ENCODE measurements at regions not wholly inside any gene's neighbourhood (a gene's known extent, or its start where the extent isn't known, plus 50 kb on each side); places are given as distances from the start of the nearest gene placed in this dataset.

DNA sequence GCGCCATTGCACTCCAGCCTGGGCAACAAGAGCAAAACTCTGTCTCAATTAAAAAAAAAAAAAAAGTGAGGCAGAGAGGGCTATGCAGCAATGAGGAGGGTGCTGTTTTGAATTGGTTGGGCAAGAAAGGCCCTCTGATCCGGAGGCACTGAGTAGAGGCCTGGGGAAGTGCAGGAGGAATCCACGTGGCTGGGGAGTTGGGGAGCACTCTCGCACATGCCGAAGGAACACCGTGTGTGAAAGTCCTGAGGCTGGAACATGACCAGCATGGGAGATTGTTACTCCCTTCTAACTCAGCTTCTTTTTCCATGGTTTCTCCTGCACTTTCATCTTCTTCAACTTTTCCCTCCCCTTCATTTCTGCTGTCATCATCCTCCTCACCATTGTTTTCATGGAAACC lies 347.9 kb upstream of the HS6ST1 start:
- TF ChIP-seq, protein P1, sequence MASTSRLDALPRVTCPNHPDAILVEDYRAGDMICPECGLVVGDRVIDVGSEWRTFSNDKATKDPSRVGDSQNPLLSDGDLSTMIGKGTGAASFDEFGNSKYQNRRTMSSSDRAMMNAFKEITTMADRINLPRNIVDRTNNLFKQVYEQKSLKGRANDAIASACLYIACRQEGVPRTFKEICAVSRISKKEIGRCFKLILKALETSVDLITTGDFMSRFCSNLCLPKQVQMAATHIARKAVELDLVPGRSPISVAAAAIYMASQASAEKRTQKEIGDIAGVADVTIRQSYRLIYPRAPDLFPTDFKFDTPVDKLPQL (IDR thresholded peaks at IDR 0.05; ENCODE audit: extremely low read depth, insufficient read length): no peak
- TF ChIP-seq POLR2A (conservative IDR thresholded peaks at IDR 0.05): no peak
- TF ChIP-seq TARDBP (IDR thresholded peaks at IDR 0.05): no peak
- TF ChIP-seq, protein P2, sequence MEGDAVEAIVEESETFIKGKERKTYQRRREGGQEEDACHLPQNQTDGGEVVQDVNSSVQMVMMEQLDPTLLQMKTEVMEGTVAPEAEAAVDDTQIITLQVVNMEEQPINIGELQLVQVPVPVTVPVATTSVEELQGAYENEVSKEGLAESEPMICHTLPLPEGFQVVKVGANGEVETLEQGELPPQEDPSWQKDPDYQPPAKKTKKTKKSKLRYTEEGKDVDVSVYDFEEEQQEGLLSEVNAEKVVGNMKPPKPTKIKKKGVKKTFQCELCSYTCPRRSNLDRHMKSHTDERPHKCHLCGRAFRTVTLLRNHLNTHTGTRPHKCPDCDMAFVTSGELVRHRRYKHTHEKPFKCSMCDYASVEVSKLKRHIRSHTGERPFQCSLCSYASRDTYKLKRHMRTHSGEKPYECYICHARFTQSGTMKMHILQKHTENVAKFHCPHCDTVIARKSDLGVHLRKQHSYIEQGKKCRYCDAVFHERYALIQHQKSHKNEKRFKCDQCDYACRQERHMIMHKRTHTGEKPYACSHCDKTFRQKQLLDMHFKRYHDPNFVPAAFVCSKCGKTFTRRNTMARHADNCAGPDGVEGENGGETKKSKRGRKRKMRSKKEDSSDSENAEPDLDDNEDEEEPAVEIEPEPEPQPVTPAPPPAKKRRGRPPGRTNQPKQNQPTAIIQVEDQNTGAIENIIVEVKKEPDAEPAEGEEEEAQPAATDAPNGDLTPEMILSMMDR (IDR thresholded peaks at IDR 0.05 in 2 of 3, conservative IDR thresholded peaks at IDR 0.05 in 1 of 3; ENCODE audit: insufficient read depth in 2 of 3, low read depth in 1 of 3, low read length in 3 of 3): no peak
- TF ChIP-seq NR3C1 (CRISPR knock-in tag; IDR thresholded peaks at IDR 0.05): no peak
- no peak for TF ChIP-seq BHLHE40 (IDR thresholded peaks at IDR 0.05; ENCODE audit: low read length)
- TF ChIP-seq, protein P3, sequence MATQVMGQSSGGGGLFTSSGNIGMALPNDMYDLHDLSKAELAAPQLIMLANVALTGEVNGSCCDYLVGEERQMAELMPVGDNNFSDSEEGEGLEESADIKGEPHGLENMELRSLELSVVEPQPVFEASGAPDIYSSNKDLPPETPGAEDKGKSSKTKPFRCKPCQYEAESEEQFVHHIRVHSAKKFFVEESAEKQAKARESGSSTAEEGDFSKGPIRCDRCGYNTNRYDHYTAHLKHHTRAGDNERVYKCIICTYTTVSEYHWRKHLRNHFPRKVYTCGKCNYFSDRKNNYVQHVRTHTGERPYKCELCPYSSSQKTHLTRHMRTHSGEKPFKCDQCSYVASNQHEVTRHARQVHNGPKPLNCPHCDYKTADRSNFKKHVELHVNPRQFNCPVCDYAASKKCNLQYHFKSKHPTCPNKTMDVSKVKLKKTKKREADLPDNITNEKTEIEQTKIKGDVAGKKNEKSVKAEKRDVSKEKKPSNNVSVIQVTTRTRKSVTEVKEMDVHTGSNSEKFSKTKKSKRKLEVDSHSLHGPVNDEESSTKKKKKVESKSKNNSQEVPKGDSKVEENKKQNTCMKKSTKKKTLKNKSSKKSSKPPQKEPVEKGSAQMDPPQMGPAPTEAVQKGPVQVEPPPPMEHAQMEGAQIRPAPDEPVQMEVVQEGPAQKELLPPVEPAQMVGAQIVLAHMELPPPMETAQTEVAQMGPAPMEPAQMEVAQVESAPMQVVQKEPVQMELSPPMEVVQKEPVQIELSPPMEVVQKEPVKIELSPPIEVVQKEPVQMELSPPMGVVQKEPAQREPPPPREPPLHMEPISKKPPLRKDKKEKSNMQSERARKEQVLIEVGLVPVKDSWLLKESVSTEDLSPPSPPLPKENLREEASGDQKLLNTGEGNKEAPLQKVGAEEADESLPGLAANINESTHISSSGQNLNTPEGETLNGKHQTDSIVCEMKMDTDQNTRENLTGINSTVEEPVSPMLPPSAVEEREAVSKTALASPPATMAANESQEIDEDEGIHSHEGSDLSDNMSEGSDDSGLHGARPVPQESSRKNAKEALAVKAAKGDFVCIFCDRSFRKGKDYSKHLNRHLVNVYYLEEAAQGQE (IDR thresholded peaks at IDR 0.05; ENCODE audit: borderline replicate concordance): no peak
- TF ChIP-seq, protein P3 (CRISPR knock-in tag; IDR thresholded peaks at IDR 0.05; ENCODE audit: low read depth): no peak
- no peak for TF ChIP-seq POLR2G (IDR thresholded peaks at IDR 0.05; ENCODE audit: low read depth, low read length)
- TF ChIP-seq, protein P4, sequence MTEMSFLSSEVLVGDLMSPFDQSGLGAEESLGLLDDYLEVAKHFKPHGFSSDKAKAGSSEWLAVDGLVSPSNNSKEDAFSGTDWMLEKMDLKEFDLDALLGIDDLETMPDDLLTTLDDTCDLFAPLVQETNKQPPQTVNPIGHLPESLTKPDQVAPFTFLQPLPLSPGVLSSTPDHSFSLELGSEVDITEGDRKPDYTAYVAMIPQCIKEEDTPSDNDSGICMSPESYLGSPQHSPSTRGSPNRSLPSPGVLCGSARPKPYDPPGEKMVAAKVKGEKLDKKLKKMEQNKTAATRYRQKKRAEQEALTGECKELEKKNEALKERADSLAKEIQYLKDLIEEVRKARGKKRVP (CRISPR knock-in tag; IDR thresholded peaks at IDR 0.05): no peak
